Stimulated activated CD8-positive, alpha-beta memory T cell treated with anti-CD3 and anti-CD28 coated beads, Interleukin-12 subunit alpha, Interleukin-12 subunit beta, amount 100 ng/mL, for 24 hours (primary cell): ENCODE measurements at regions not wholly inside any gene's neighbourhood (a gene's known extent, or its start where the extent isn't known, plus 50 kb on each side); places are given as distances from the start of the nearest gene placed in this dataset.
"Not testable (repeated sequence)": the region's sequence is repeated elsewhere in the genome, so short reads cannot be mapped to it uniquely, and the experiment has no call there.

Experiments
- DNase-seq: peaks from one replicate; pipeline ENCODE4 v3.0.0-alpha.2; 2020; ENCODE audit errors: extremely low read depth

DNA sequence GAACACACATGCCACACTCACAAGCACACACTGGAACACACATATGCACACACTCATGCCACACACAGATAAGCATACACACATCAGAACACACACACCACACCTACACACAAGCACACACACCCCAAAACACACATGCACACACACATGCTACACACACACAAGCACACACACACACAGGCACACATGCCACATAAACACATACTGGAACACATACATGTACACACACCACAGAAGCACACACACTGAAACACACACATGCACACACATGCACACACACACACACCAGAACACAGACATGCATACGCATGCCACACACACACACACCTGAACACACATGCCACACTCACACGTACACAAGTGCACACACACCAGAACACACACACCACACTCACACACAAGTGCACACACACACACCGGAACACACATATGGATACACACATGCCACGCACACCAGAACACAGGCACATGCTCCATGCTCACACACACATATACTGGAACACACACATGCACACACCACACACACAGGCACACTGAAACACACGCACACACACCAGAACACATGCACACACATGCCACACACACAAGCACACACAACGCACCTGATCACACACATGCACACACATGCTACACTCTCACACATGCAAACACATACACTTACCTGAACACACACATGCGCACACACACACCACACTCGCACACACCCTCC, 78.0 kb upstream of the IRX4 start:
- DNase-seq = no peak

DNA sequence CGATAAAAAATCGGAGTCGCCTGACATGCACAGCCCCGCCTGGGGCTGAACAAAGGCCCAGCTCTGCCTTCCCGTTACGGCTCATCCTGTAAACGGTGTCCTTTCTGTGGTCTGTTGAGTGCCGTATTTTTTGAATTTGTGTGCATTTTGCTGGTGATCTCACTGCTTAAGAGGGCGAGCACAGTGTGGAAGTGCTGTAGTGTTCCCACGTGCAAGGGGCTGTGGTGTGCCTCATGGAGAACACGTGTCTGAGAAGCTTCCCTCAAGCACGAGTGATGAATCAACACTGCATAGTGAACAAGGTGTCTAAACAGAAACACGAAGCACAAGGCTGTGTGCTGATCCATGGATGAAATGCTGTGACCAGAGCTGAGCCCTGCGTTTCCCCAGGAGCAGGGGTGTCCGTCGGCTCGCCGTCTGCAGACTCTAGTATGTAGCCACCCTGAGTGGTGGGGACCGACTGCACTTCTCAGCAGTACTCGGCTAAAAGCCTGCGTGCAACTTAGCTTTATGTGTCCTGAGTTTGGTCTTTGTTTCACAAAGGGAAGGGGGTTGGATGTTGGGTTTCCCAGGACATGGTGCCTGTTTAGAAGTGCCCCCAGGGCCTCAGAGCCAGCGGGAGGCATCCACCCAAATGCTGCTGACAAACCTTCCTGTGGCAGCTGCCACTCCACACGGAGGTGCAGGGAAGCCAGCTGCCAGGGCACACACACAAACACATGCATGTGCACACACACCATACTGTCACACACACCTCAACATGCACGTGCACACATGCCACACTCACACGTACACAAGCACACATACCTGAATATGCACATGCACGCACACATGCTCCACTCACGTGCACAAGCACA, 77.2 kb upstream of the IRX4 start:
- no peak for DNase-seq

DNA sequence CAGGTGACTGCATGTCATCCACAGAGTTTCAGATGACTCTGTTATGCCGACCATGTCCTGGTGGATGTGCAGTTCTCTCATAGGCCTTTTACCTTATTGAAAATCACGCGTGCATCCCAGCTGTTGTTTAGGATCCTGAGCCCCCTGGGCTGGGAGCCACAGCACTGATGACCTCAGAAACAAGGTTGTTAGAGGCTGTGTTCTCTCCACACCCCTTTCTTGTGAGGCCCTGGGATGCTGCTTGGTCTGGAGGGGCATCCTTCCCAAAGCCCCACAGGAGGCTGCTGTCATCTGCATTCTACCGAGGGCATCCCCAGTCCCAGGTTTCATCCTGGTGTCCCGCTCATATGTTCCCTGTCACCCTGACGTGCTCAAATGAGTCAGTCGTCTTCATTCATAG, 76.5 kb upstream of the IRX4 start:
- DNase-seq = no peak

DNA sequence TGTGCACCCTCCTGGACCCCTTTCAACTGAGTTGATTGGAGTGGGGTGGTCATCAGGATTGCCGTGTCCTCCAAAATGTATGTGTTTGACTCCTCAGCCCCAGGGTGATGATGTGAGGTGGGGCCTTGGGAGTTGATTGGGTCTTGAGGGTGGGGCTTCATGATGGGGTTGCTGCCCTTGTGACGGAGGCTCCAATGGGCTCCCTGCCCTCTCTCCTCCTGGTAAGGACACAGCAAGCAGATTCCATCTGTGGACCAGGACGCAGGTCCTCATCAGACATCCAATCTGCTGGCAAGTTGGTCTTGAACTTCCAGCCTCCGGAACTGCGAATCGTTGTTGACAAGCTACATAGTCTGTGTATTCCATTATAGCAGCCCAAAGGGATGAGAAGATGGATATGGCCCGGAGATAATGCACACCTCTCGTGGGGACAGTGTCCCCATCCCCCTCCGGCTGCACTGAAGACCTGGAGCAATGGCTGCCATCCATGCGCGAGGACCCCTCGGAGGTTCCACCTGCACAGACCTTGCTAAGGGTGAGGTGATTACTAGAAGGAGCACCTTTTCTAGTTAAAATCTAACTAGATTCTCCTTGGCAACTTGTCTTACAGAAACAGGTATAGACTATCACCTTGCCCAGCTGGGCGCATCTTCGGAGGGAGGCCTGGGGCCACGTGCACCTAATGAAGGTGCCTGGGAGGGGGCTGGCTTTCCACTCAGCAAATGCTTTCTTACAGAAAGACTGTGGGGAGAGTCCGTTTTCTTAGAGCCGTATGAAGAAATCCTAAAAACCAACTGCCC, 75.7 kb upstream of the IRX4 start:
- DNase-seq = no peak

DNA sequence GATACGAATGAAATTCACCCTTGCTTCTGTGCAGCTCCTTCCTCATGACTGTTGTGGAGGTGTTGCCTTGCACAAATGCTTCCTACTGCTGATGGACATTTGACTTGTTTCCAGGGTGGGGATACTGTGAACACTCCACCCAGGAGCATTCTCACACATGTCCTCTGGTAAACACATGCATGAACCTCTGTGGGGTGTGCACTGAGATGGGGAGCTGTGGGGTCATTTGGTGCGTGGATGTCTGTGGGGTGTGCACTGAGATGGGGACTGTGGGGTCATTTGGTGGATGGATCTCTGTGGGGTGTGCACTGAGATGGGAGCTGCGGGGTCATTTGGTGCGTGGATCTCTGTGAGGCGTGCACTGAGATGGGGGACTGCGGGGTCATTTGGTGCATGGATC, 72.9 kb upstream of the IRX4 start:
- no peak for DNase-seq

DNA sequence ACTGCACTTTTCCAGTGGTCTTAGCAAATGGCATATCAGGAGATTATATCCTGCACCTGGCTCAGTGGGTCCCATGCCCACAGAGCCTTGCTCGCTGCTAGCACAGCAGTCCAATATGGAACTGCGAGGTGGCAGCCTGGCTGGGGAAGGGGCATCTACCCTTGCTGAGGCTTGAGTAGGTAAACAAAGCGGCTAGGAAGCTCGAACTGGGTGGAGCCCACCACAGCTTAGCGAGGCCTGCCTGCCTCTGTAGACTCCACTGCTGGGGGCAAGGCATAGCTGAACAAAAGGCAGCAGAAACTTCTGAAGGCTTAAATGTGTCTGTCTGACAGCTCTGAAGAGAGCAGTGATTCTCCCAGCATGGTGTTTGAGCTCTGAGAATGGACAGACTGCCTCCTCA, 71.0 kb upstream of the IRX4 start:
- DNase-seq = not testable (repeated sequence)

DNA sequence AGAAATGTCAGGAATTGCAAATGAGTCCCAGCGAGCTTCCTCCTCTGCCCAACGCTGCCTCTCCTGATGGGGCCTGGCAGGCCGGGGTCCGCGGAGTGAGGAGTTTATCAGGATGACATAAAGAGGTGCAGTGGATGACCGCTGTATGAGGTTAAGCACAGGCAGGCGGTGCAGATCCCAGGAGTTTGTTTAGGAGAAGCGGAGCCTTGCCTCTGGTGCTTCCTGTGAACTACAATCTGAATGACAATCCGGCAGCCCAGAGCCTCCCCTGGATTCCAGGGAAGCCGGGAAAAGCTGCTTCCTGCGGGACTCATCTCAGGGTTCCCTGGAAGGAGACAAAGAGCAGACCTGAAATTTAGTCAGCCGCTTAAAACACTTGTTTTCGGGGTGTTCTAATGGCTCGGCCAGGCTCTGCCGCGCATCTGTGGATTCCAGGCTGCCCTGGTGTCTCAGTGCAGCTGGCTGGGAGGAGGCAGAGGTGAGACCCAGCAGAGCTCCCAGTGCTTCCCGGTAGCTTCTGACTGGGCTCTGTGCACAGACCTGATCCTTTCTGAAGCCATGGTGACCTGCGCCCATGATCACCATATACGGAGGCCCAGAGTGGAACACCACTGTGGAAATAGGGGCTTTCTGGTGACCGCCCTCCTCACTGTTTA, 69.8 kb upstream of the IRX4 start:
- DNase-seq = no peak

DNA sequence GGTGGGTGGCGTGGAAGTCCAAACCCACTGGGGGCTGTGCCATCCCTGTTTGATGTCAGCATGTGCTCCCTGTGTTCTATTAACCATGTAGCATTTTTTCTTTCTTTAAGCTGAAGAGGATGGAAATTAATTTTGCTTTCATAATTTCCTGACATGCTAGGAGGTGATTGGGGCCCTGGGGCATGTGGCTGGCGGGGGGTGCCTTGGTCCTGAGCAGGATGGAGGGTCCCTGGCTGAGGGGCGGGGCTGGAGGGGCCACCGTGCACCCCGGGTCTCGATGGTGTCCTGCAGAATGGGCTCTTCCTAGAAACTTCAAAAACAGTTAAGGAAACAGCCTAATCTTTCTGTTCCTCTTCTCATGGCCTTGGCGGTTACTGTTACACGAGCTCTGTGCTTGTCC, 69.3 kb upstream of the IRX4 start:
- DNase-seq = no peak

DNA sequence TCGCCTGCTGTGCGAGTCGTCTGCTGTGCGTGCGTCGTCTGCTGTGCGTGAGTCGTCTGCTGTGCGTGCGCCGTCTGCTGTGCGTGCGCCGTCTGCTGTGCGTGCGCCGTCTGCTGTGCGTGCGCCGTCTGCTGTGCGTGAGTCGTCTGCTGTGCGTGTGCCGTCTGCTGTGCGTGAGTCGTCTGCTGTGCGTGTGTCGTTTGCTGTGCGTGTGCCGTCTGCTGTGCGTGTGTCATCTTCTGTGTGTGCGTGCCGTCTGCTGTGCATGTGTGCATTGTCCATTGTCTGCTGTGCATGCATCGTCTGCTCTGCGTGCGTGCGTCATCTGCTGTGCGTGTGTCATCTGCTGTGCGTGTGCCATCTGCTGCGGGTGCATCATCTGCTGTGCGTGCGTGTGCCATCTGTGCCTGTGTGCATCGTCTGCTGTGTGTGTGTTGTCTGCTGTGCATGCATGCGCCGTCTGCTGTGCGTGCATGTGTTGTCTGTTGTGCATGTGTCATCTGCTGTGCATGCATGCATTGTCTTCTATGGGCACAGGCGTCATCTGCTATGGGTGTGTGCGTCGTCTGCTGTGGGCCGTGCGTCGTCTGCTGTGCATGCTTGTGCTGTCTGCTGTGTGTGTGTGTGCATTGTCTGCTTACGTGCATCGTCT, 68.6 kb upstream of the IRX4 start:
- DNase-seq = no peak

DNA sequence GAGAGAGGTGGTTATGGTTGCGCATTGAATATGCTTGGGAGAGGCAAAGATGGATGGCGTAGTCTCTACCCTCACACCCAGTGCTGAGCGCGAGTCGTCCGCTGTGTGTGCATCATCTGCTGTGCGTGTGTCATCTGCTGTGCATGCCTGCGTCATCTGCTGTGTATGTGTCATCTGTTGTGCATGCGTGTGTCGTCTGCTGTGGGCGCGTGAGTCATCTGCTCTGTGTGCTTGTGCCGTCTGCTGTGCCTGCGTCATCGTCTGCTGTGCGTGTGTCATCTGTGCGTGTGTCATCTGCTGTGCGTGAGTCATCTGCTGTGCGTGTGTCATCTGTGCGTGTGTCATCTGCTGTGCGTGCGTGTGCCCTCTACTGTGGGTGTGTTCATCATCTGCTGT, 68.0 kb upstream of the IRX4 start:
- no peak for DNase-seq

DNA sequence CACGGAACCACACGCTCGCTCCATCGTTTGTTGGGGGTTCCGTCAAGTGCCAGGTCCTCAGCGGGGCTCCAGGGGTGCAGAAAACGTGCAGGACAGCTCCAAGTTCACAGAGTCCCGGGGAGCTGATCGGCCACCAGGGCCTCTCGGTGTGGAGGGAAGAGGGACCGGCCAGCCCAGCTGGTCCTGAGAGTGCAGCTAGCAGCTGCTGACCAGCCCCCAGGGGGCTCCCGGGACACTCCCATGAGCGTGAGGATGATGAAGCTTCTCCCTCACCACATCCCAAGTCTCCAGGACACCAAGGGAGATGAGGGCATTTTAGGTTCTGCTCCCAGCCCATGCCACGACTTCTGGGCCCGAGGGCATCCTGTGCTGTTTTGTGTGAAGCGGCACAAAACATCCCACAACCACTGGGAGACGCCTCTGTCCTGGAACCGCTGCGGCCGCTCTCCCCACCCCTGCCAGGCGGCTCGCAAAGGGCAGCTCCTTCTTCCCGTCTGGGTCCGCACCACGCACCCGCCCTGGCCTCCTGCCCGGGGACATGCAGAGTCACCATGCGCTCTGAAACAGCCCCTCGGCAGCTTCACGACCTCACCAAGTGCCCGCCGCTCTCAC, 67.5 kb upstream of the IRX4 start:
- no peak for DNase-seq

DNA sequence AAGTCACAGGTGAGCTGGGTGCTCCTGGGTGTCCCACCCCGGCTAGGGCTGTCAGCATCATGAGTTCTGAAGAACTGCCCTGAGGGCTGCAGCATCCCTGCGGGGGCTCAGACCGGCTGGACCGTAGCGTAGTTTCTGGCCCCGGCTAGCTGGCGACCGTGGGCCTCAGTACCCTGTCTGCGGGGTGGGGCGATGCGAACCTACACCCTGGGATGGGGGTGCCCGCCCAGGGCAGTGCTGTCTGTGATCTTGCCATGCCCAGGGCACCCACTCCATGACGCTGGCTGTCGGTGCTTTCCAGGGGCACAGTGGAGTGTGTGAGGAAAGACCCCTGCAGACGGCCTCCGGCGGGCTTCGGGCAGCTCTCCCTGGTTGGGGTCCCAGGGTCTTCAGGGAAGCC, 66.5 kb upstream of the IRX4 start:
- DNase-seq = no peak

DNA sequence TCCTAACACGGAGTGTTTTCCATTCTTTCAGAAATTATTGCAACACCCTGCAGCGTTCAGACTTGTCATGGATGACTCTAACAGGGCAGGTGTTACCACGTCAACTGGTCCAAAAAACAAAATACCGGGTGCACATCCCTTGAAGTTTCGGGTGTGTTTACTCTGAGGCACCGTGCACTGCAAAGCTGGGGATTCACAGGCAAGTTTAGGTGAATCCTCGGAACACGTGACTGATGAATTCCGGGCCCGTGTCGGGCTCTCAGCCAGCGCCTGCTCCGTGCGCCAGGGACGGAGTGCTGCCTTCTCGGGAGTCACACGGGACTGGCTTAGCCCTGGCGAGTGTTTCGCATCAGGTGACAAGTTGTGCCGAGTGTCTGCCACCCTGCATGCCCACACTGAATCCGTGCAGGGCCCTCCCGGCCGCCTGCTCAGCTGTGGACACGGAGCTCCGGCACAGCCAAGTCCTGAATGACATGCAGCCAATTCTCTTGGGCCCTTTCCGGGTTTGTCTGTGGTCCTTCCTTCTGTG, 66.0 kb upstream of the IRX4 start:
- DNase-seq = no peak

DNA sequence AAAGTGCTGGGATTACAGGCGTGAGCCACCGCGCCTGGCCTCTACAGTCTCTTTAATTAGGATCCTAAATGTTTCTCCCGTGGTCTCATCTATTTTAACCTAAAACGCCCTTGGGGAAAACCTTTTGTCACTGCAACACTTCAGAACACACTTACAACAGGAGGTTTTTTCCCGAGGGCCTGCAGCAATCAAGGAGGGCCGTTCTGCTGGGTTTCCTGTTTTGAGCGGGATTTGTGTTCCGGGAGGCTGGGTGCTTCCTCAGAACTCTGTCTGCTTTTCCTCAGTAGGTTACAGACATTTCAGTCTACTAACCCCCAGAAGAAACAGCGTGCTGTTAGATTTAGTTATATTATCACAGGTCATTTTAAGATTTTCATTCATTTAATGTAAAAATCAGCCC, 65.4 kb upstream of the IRX4 start:
- DNase-seq = no peak

DNA sequence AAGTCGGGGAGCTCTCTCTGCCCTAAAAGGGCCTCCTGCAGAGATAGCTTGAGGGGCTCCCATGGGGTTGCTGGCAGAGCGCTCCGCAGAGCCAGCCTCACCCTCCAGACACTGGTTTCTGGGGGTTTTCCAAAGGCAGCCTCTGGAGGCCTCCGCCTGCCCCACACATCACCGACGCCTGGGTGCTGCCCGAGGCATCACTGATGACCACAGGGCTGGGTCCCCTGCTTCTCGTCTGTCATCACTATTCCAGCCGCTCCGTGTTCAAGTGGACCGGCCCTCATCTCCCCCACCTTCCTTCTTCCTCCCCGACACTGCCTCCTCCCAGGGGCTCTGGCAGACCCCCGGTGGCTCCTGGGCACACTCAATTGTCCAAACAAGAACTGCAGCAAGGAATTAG, 64.1 kb upstream of the IRX4 start:
- DNase-seq = no peak

DNA sequence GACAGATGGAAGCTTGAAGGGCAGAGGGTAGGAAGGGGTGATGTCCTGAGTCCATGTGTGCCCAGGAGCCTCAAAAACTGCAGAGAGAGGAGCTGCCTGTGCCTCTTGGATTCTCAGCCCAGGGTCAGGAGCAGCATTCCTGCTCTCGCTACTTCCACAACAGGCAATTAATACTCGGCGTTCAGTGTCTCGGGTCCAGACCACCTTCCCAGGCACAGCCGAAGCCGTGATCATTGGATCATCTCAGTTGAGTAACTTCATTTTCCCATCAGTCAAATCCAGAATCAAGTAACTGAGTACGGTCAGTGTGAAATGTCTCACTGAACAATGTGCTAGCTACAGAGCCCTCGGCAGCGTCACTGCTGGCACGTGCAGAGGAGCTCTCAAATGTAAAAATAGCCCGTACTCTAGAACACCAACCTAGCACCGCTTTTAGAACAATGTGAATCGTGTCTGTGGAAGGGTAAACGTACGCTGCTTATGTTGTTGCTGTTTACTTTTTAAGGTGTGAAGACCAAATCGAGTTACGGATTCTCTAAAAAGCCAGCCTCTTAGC, 63.5 kb upstream of the IRX4 start:
- no peak for DNase-seq

DNA sequence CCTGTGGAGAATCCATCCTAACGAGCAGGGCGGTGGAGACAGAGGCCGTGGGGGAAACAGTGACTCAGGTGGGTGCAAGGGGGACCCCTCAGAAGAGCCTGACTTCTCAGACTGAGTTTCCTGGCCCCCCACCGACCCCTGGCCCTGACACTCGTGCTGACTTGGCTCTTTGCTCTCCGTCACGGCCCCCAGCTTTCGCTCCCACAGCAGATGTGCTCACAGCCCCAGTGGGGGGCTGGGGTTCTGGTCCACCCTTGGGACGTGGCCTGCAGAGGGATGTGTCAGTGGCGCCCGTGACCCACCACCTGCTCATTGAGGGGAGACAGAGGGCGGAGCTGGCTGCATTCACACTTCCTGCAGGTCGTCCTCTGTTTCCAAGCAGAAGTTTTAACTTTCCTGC, 62.9 kb upstream of the IRX4 start:
- DNase-seq = no peak

DNA sequence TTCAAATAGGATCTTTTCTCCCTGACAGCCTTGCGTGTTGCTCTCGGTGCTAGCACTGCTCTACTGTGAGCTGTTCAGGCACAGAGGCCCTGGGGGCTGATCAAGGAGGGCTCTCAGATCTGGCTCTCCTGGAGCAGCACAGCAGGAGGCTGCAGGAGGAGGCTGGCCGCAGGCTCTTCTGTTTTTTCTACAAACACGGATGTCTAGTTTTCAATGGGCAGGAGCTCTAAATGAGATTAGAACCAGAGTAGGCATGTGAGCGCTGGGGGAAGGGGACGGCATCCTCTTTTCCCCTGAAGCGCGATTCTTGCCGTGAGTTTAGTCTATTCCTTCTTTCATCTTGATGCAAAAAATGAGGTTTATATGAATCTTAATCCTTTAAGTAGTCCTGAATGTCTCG, 61.7 kb upstream of the IRX4 start:
- DNase-seq = no peak

DNA sequence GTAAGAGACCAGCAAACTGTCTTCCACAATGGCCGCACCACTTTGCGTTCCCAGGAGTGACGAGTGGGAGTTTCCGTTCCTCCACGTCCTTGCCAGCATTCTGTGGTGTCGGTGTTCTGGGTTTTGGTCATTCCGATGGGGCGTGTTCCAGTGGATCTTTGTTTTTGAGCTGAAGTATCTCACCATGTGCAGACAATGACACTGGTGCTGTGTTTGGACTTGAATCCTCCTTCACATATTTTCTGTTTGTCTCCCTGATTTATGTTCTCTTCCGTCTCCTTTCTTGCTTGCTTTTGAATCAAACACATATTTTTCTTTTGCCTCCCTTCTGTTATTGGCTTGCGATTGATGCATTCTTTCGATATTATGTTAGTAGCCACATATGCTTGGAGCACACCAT, 60.8 kb upstream of the IRX4 start:
- no peak for DNase-seq

DNA sequence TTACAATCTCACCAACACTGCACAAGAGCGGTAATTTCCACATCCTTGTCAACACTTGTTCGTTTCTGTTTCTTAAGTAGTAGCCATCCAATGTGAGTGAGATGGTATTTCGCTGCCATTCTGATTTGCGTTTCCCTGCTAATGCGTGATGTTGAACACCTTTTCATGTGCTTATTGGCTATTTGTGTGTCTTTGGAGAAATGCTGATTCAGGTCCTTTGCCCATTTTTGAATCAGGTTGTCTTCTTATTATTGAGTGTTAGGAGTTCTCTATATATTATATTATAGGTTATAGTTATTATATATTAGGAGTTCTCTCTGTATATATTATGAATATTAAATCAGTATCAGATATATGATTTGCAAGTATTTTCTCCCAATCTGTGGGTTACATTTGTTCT, 59.9 kb upstream of the IRX4 start:
- no peak for DNase-seq

DNA sequence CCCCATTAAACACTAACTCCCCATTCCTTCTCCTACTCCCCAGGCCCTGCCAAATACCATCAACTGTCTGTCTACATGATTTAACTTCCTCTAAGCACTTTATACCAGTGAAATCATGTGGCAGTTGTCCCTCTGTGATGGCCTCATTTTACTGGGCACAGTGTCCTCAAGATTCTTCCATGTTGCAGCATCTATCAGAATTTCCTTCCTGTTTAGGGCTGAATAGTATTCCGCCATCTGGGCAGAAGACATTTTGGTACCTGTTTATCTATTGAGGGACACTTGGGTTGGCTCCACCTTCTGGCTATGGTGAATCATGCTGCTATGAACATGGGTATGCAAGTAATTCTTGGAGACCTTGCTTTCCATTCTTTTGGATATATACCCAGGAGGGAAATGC, 59.4 kb upstream of the IRX4 start:
- DNase-seq = no peak
